Erythroblast (primary cell): ENCODE measurements at regions not wholly inside any gene's neighbourhood (a gene's known extent, or its start where the extent isn't known, plus 50 kb on each side); places are given as distances from the start of the nearest gene placed in this dataset.

Source experiments
- DNase-seq, 2 experiments: peaks; one replicate each; lab custom pipeline; 2025; lab: John Stamatoyannopoulos, UW
- GATA1 ChIP-seq: IDR thresholded peaks from 2 replicates; pipeline ENCODE4 v1.6.1; 2011; ENCODE audit warnings: low read depth, mild to moderate bottlenecking, control low read depth, low read length, moderate library complexity
- POLR2A ChIP-seq: IDR thresholded peaks from 2 replicates; pipeline ENCODE4 v1.6.1; 2011; ENCODE audit warnings: mild to moderate bottlenecking, low read length

DNA sequence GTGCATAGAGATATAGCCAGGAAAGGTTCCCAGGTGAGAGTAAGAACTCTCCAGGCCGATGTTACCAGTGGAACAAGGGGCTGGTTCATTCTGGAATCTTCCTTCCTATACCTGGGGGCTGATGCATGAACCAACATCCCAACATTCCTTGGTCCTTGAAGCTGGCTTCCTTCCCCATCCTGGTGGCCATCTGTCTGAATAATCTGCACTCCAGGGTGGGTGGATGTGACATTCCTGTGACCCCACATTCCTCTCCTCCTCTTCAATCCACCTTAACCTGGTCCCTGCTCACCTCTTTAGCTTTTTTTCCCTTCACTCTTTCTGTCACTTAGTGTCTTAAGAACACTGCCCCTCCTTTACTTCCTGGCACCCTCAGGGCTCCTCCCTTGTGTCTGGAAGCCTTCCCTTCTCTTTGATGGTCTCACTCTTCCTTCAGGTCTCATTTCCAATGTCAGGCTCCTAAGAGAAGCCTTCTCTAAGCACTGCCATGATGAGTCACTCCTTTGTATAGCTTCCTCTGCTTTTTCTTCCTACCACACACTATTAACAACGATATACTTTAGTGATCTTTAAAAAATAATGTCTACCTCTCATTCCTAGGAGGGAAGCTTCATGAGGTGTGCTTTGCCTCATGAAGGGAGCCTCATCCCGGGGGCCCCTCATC is 80.3 kb downstream of the BOD1 start:
- TF ChIP-seq POLR2A (no peak), GATA1 (no peak)
- no peak for DNase-seq

DNA sequence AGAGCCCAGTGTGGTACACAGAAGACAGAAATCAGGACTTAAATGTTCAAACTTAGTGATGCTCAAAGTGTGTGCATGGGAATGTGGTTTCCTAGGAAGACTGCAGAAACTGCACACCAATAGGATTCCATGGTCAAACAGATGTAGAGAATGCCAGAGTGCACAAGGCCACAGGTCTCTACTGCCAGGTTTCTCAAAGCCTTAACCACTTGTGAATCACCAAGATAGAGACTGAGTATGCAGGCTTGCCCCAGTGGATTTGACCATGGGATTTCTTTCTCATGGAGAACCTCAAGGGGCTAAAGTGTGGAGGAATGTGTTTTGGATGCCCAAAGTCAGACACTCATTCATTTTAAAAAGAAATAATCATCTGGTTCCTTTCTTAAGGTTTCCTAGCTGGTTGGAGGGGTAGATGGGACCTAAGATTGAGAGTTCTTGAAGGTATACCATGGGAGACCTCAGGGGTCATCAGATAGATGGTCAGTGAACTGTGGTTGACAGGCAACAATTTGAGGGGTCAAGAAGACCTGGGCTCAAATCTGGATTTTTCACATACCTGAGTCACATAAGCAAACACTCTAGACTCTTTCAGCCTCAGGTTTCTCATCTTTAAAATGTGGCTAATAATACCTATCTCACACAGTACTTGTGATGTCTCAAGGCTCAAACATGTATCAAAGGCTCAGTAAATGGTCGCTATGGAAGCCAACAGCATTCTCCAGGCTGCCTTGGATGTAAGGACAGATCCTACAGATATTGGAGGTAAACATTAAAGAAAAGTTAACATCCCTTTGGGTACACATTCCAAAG is 81.1 kb downstream of the BOD1 start:
- DNase-seq, result no peak
- TF ChIP-seq POLR2A (no peak), GATA1 (no peak)

DNA sequence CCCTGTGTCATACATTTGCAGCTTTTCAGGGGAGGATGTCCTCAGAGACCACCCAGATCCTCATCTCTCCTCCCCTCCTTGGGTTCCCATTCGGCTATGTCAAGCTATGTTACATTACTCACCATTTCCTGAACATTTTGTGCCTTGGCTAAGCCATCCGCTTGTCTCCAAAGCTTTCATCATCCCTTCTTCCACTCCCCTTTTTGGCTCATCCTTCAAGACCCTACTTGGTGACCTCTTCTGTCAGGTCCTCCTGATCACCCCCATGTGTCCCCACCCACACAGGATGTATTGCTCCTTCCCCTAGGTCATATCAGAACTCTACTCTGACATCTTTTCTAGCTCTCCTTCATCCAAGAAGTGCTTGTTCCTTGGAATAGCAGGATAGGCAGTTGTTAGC is 81.8 kb downstream of the BOD1 start:
- no peak for DNase-seq
- TF ChIP-seq POLR2A (no peak), GATA1 (no peak)

DNA sequence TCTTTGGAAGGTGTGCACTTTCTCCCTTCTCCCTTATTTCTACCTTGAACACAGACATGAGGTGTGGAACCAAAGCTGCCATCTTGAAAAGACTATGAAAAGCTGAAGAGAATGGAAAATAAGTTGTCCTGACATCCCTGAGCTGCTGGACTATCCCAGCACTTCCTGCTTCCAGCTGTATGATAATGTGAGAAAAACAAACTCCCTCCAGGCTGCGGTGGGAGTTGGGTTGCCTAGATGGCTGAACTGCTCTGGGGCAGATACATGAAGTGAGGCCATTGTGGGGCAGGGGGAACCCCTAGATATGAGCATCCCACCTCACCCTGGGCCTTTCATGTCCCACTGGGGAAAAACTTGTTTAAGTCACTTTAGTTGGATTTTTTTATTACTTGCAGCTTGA is 82.4 kb downstream of the BOD1 start:
- TF ChIP-seq POLR2A (no peak), GATA1 (no peak)
- no peak for DNase-seq

- DNase-seq, result no peak
- no peak for TF ChIP-seq GATA1
- no peak for TF ChIP-seq POLR2A
Measured at GRCh38 chr5:173532689-173533250, 83.7 kb downstream of the BOD1 start.

GRCh38 chr5:173531863-173532262 is 84.6 kb downstream of the BOD1 start:
- DNase-seq, result no peak
- TF ChIP-seq POLR2A, result no peak
- TF ChIP-seq GATA1, result no peak

GRCh38 chr5:173530547-173530946 is 85.9 kb downstream of the BOD1 start:
- no peak for TF ChIP-seq GATA1
- TF ChIP-seq POLR2A, result no peak
- DNase-seq, result no peak

DNA sequence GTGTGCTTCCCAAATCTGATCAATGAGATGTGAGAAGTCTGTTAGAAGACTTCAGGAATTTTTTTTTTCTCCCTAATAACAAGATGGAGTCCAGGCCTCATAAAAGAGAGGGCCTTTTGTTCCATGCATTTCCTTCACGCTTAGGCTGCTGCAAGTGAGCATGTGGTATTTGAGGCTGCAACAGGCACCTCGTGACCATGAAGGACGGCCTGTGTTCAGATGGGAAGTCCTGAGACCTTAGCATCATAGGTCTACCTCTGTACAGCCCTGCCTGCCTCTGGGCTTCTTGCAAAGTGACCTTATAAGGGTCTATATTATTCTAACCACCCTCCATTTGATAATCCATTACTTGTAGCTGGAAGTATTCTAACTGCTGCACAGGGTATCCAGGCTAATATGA is 86.6 kb downstream of the BOD1 start:
- TF ChIP-seq GATA1 (no peak), POLR2A (no peak)

GRCh38 chr5:173527671-173528070 is 88.8 kb downstream of the BOD1 start:
- DNase-seq, result no peak
- TF ChIP-seq POLR2A (no peak), GATA1 (no peak)

More for the DNA sequence above, 86.6 kb downstream of the BOD1 start:
- DNase-seq, result no peak

- TF ChIP-seq GATA1, result no peak
- no peak for TF ChIP-seq POLR2A
- no peak for DNase-seq
Measured at GRCh38 chr5:173524136-173524535, 92.3 kb downstream of the BOD1 start.

- DNase-seq, result no peak
- no peak for TF ChIP-seq POLR2A
- TF ChIP-seq GATA1, result no peak
Measured at GRCh38 chr5:173523388-173523787, 93.1 kb downstream of the BOD1 start.

- no peak for TF ChIP-seq POLR2A
- no peak for TF ChIP-seq GATA1
Measured at GRCh38 chr5:173522518-173522917, 93.9 kb downstream of the BOD1 start.

GRCh38 chr5:173518856-173519255 is 97.6 kb downstream of the BOD1 start:
- DNase-seq, result no peak
- no peak for TF ChIP-seq GATA1
- TF ChIP-seq POLR2A, result no peak

More at GRCh38 chr5:173522518-173522917, 93.9 kb downstream of the BOD1 start:
- no peak for DNase-seq

- no peak for DNase-seq
- TF ChIP-seq GATA1, result no peak
- TF ChIP-seq POLR2A, result no peak
Measured at GRCh38 chr5:173517648-173518047, 98.8 kb downstream of the BOD1 start.

DNA sequence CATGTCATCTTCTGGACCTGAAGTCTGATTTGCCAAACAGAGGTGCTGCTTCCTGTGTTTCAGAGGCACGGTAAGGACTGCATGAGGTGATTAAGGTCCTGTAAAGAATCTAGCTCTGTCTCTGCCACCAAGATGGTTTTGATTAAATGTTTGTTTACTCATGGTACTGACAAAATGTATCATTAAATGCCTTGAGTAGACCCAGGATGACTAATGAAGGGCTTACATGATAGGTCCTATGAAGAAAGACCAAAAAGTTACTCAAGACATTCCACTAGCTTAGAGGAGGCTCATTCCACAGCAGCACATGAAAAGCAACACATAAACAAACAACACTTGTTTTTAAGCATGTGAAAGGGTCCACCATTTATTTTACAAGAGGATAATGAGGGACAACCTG is 100.9 kb downstream of the BOD1 start:
- DNase-seq, result no peak
- no peak for TF ChIP-seq POLR2A
- TF ChIP-seq GATA1, result no peak
